Stomach (tissue), 8 donors: ENCODE measurements at regions not wholly inside any gene's neighbourhood (a gene's known extent, or its start where the extent isn't known, plus 50 kb on each side); places are given as distances from the start of the nearest gene placed in this dataset.

ENCODE experiments used
- DNase-seq, 2 donors: peaks; one replicate each; pipeline versions ENCODE4 v3.0.0 to v3.0.0-alpha.2; 2013 to 2019
- H3K27ac ChIP-seq, 5 donors: fragments of 200-600 bp in 4 of 5; sonication (generic) in 4 of 5; one replicate each; pipeline ENCODE4 v1.5.1; 2013 to 2019; ENCODE audit warnings: mild to moderate bottlenecking in 1 of 5, moderate library complexity in 1 of 5
- H3K27me3 ChIP-seq, 3 donors: fragments of 200-600 bp; sonication (generic); one replicate each; pipeline ENCODE4 v1.5.1; 2017 to 2019; ENCODE audit warnings: mixed run types in 1 of 3
- H3K36me3 ChIP-seq, 4 donors: fragments of 200-600 bp; sonication (generic); 1 replicate in 3 of 4; 2 replicates in 1 of 4; pipeline ENCODE4 v1.5.1; 2016 to 2019
- H3K4me1 ChIP-seq, 4 donors: fragments of 200-600 bp; sonication (generic); one replicate each; pipeline ENCODE4 v1.5.1; 2016 to 2019
- H3K4me3 ChIP-seq, 4 donors: fragments of 200-600 bp; sonication (generic) in 3 of 4; one replicate each; pipeline ENCODE4 v1.5.1; 2016 to 2019; ENCODE audit warnings: mild to moderate bottlenecking in 1 of 4
- H3K9me3 ChIP-seq, 4 donors: fragments of 200-600 bp; sonication (generic); one replicate each; pipeline ENCODE4 v1.5.1; 2016 to 2019
- EP300 ChIP-seq: sonication (generic); formaldehyde crosslinking; IDR thresholded peaks from one replicate; pipeline ENCODE4 v1.6.1; 2017; ENCODE audit warnings: antibody characterized with exemption
- POLR2A ChIP-seq, 4 donors: fragments of 450-650 bp; IDR thresholded peaks; one replicate each; pipeline ENCODE4 v1.6.1; 2016; ENCODE audit warnings: antibody characterized with exemption in 4 of 4, control low read depth in 2 of 4, mild to moderate bottlenecking in 1 of 4, moderate library complexity in 1 of 4
- POLR2AphosphoS5 ChIP-seq, 3 donors: sonication (generic); formaldehyde crosslinking; IDR thresholded peaks; one replicate each; pipeline ENCODE4 v1.6.1; 2016; ENCODE audit warnings: antibody characterized with exemption in 3 of 3
- WGBS, 5 donors: extraction: QIAGEN DNeasy Blood & Tissue Kit in 3 of 5; methylation state at CpG; one replicate each; pipeline versions ENCODE4 v1.1.5 to v1.1.7; 2013 to 2018; 5-methylcytosine and 5-hydroxymethylcytosine counted together
- intact Hi-C: fragments of 100-400 bp; cut with DNase I; formaldehyde crosslinking; loops from one replicate; pipeline ENCODE4 v1.15.1; 2023; ENCODE audit warnings: low total_unique reads
- TF ChIP-seq, protein P1 (sequence below), 7 experiments: fragments of 450-650 bp in 4 of 7; fragments of 200-600 bp in 3 of 7; sonication (generic) in 3 of 7; IDR thresholded peaks; one replicate each; pipeline ENCODE4 v1.5.1; 2016 to 2019; ENCODE audit warnings: antibody characterized with exemption in 7 of 7, control low read depth in 2 of 7, mild to moderate bottlenecking in 1 of 7
- donor health status: healthy with polysubstance abuse.
- donor health status: Bipolar disorder and iron deficiency.
- donor health status: healthy.

DNA sequence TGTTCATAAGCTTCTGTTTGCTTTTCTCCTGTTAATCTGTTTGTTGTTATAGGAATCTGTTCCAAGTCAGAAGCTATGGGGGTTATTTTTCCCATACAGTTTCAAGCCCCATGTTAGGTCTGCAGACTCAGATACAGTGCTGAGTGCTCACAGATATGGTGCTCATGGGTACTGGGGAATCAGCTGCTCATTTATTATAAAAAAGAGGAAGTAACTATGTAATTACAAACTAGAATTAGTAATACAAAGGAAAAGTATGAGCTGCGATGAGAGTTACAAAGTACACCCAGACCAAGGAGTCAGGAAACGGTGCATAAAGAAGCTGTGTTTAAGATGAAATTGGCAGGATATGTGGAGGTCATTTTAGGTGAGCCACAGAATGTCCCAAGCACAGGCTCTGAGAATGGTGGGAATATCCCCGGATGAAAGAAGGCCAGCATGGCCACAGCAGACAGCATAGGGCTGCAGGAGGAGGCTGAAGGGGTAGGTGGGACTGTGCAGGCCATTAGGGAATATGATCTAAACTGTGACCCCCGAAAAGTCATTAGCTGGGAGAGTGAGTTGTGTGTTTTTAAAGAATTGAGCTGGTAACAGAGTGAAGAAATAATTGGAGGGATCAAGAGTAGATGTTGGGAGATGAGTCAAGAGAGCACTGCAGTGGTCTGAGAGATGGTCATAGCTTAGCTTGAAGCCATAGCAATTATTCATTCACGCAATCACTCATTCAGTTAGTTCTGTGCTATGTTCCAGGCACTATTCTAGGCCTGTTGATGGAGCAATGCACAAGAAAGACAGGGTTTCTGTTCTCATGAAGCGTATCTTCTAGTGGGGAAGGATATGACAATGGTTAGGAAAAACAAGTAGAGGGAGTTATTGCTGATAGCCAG, 177.4 kb upstream of the UBL3 start:
- no peaks in the 10 kb centered on the region for H3K9me3 ChIP-seq
- H3K27me3 ChIP-seq: no peaks in the 10 kb centered on the region
- intact Hi-C loops: no loop called here
- H3K27ac ChIP-seq: no peak overlapping the region
- no peak overlapping the region for H3K4me3 ChIP-seq
- DNase-seq: no peak
- H3K36me3 ChIP-seq: no peaks in the 10 kb centered on the region
- H3K4me1 ChIP-seq: peaks cover 0 to 5% (median 0%) of the 10 kb centered on the region in 4 donors
- WGBS, 5 donors: 66 to 71% (median 68%) methylated on average over 6 of the region's 6 CpGs
- TF ChIP-seq POLR2AphosphoS5 (IDR thresholded peaks at IDR 0.05) (no peak), POLR2A (IDR thresholded peaks at IDR 0.05) (no peak), EP300 (no peak)
- TF ChIP-seq, protein P1, sequence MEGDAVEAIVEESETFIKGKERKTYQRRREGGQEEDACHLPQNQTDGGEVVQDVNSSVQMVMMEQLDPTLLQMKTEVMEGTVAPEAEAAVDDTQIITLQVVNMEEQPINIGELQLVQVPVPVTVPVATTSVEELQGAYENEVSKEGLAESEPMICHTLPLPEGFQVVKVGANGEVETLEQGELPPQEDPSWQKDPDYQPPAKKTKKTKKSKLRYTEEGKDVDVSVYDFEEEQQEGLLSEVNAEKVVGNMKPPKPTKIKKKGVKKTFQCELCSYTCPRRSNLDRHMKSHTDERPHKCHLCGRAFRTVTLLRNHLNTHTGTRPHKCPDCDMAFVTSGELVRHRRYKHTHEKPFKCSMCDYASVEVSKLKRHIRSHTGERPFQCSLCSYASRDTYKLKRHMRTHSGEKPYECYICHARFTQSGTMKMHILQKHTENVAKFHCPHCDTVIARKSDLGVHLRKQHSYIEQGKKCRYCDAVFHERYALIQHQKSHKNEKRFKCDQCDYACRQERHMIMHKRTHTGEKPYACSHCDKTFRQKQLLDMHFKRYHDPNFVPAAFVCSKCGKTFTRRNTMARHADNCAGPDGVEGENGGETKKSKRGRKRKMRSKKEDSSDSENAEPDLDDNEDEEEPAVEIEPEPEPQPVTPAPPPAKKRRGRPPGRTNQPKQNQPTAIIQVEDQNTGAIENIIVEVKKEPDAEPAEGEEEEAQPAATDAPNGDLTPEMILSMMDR (IDR thresholded peaks at IDR 0.05): no peak

DNA sequence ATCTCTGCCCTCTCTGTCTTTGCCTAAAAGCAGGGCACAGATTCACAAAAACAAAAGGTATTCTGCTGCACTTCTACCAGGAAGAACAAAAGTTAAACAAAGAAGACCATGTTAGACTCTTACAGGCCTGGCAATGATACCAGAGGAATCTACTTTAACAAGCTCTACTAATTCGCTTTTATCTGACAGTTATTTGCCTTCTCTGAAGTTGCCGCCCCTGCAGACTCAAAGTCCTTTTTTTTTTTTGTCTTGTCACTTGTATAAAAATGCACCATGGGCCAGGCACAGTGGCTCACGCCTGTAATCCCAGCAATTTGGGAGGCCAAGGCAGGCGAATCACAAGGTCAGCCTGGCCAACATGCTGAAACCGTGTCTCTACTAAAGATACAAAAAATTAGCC, 176.5 kb upstream of the UBL3 start:
- Histone ChIP-seq H3K36me3 (no peaks in the 10 kb centered on the region), H3K4me3 (no peak overlapping the region), H3K9me3 (no peaks in the 10 kb centered on the region), H3K4me1 (peaks cover 0 to 5% (median 0%) of the 10 kb centered on the region in 4 donors), H3K27me3 (no peaks in the 10 kb centered on the region), H3K27ac (no peak overlapping the region)
- no peak for DNase-seq
- 72 to 82% (median 76%) methylated on average over 5 of the region's 5 CpGs for WGBS, 5 donors
- intact Hi-C loops: no loop called here
- TF ChIP-seq, protein P1 (IDR thresholded peaks at IDR 0.05): no peak
- no peak for TF ChIP-seq EP300
- no peak for TF ChIP-seq POLR2A (IDR thresholded peaks at IDR 0.05)

DNA sequence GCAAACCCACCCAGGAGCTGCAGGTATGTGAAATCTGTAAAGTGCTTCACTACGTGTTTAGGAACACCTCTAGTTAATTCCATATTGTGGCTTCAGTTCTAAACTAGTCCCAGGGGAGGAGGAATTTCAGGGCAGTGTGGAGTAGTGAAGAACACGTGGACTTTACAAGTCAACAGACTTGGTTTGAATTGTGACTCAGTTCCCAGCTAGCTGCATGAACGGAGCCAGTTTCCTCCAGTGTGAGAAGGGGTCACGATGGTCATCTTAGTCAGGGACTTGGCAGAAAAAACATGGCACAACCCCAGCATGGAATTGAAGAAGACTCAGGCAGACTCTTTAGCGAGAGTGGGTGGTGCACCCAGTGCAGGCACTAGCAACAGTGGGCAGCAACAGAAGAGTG, 175.7 kb upstream of the UBL3 start:
- intact Hi-C loops: no loop called here
- TF ChIP-seq POLR2AphosphoS5 (IDR thresholded peaks at IDR 0.05) (no peak), POLR2A (IDR thresholded peaks at IDR 0.05) (no peak), EP300 (no peak)
- TF ChIP-seq, protein P1 (IDR thresholded peaks at IDR 0.05): no peak
- no peaks in the 10 kb centered on the region for H3K36me3 ChIP-seq
- WGBS, 5 donors: 77 to 85% (median 80%) methylated on average over 5 of the region's 5 CpGs
- DNase-seq: no peak
- no peak overlapping the region for H3K4me3 ChIP-seq
- H3K4me1 ChIP-seq: peaks cover 0 to 5% (median 0%) of the 10 kb centered on the region in 4 donors
- H3K27me3 ChIP-seq: no peaks in the 10 kb centered on the region
- no peak overlapping the region for H3K27ac ChIP-seq
- H3K9me3 ChIP-seq: no peaks in the 10 kb centered on the region

DNA sequence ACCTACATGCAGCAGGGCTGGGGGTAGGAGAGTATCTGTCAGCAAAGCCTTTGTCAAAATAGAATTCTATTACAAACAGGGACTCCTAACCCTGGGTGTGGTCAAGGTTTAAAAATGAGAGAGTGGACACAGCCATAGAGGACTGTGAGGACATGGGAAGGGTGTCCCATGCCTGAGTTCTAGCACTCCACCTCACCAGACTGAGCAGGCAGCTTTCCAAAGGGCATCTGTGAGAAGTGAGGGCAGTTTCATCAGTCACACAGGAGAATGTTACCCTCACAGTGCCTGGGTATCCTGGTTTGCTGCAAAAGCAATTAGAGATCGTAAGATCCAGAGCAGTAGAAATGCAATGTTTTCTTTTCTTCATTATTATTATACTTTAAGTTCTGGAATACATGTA, 174.9 kb upstream of the UBL3 start:
- Histone ChIP-seq H3K4me1 (peaks cover 0 to 5% (median 0%) of the 10 kb centered on the region in 4 donors), H3K4me3 (no peak overlapping the region), H3K9me3 (no peaks in the 10 kb centered on the region), H3K27ac (no peak overlapping the region), H3K36me3 (no peaks in the 10 kb centered on the region), H3K27me3 (no peaks in the 10 kb centered on the region)
- 94 to 100% (median 100%) methylated on average over 1 of the region's 1 CpG for WGBS, 5 donors
- TF ChIP-seq POLR2A (IDR thresholded peaks at IDR 0.05) (no peak), POLR2AphosphoS5 (IDR thresholded peaks at IDR 0.05) (no peak), EP300 (no peak)
- TF ChIP-seq, protein P1 (IDR thresholded peaks at IDR 0.05): no peak
- intact Hi-C loops: no loop called here
- DNase-seq: no peak
